NCI-H2196 (cell line): ENCODE measurements at regions not wholly inside any gene's neighbourhood (a gene's known extent, or its start where the extent isn't known, plus 50 kb on each side); places are given as distances from the start of the nearest gene placed in this dataset.
"Not testable (repeated sequence)": the region's sequence is repeated elsewhere in the genome, so short reads cannot be mapped to it uniquely, and the experiment has no call there.

Source experiments
- DNase-seq: peaks from one replicate; lab custom pipeline; 2025; ENCODE audit not compliant: unreplicated experiment; lab: John Stamatoyannopoulos, UW

DNA sequence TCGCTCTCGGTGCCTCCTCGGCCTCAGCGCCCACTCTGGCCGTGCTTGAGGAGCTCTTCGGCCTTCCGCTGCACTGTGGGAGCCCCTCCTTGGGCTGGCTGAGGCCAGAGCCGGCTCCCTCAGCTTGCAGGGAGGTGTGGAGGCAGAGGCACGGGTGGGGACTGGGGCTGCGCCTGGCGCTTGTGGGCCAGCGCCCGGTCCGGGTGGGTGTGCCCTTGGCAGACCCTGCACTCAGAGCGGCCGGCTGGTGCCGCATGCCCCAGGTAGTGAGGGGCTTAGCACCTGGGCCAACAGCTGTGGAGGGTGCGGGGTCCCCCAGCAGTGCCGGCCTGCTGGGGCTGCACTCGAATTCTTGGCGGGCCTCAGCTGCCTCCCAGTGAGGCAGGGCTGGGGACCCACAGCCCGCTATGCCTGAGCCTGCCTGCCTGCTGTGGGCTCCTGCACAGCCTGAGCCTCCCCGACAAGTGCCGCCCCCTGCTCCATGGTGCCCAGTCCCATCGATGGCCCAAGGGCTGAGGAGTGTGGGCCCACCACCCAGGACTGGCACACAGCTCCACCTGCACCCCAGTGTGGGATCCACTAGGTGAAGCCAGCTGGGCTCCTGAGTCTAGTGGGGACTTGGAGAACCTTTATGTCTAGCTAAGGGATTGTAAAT lies 2085.2 kb upstream of the ACO1 start:
- DNase-seq, result no peak

DNA sequence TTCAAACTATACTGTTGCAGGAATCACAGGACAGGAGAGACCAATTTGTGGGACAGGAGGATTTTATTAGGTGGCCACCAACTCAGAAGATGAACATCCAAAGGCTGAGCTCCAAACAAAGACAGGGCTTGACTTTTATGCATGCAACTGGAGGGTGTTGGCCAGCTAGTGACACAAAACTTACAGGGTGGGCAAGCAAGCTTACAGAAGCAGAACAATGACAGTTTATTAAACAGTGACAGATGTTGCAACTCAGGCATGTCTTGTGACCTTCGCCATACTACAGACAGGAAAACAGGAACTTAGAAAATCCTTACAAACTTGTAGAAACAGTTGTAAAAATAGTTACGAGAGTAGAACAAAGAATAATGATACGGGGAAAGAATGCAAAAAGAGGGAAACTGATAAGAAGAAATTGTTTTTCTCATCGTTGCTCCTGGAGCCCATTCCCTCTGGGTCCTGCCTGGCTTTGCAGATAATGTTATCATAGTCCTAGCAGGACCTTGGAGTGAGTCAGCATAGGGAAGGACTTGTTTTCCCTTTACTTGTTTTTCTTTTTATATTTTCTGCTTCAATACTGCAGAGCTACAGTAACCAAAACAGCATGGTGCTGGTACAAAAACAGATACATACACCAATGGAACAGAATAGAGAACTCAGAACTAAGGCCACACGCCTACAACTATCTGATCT lies 2083.0 kb upstream of the ACO1 start:
- DNase-seq, result no peak

DNA sequence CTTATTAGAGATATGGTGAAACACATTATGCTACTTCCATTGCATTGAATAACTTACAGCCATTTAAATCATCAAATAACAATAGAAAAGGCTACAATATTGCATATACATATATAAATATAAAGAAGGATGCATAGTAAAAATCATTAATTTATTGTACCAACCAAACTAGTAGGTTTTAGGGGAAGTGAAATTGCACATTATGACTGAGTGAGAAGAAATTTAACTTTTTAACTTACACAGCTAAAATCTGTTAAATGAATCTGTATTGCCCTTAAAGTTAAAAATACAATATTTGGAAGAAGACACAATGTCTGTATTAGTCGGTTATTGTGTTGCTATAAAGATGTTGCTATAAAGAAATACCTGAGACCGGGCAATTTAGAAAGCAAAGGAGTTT lies 2073.7 kb upstream of the ACO1 start:
- DNase-seq, result no peak

DNA sequence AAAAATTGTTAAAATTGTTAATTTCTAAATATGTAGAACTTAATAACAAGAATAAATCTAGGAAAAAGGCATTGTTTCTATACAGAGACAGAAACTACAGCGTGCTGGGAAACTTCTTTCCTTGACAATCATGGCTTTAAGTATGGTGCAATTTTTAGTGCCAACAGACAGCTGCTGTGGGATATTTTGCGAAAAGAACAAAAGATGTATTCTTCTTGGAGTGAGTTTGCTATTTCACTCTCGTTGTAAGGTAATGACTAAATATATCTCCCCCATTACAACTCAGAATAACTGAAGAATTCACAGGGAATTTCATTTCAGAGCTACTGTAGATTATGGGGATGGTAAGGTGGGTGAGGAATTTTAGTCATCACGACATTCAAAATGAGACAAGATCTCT lies 2055.0 kb upstream of the ACO1 start:
- DNase-seq, result no peak

DNA sequence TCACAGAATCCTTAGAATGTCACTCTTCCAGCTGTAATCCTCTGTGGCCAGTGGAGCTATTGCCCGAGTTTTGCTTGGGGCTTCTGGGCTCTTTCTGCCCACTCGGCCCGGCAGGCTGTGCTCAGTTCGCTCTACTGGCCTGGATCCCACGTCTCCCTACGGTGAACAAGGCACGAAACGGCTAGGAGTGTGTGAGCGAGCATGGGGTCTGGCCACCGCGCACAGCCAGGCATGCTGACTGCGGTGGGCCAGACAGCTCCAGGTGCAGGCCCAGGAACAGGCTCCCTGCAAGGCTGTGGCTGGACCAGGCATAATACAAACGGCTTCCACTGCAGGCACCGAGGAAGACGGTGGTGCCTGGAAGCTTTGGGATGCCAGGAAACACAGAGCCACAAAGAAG lies 2035.5 kb upstream of the ACO1 start:
- no peak for DNase-seq

DNA sequence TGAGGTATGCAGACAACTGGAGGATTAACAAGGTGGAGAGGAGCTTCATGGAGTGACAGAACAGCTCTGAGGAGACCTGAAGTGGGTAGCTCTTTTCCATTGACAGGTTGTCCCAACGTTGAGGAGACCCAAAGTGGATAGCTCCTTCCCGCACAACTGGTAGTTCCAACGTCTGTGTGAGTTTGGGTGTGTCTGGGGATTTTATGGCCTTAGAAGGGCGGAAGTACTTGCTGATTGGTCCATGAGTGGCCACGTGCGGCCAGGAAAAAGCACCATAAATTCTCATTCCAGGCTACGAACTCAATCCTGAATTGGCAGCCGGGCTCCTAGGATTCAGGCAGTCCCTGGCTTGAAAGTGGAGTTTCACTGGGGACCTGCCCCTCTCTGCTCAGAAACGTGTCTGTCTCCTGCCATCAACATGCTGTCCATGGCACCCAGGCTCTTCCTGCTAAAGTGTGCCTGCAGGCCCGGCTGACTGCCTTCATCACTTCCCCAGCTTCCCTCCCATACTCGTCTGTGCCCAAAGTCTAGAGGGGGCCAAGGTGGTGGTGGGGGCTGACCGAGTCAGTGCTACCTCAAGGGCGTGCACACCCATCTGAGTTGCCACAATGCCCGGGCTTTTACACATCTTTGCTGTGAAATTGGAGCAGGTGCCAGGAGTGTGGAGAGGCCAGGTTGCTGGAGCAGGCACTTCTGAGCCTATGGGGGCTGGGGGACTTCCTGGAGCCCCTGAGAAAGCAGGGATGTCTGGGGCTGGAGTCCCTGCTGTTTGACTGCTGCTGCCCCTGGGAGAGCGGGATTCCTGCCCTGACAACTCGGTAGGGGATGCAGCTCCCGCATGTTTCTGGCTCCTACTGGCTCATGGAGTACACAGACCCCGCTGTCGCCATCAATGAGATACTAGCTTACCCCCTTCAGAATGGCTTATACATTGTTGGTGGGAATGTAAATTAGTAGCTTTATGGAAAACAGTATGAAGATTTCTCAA lies 2034.6 kb upstream of the ACO1 start:
- no peak for DNase-seq

DNA sequence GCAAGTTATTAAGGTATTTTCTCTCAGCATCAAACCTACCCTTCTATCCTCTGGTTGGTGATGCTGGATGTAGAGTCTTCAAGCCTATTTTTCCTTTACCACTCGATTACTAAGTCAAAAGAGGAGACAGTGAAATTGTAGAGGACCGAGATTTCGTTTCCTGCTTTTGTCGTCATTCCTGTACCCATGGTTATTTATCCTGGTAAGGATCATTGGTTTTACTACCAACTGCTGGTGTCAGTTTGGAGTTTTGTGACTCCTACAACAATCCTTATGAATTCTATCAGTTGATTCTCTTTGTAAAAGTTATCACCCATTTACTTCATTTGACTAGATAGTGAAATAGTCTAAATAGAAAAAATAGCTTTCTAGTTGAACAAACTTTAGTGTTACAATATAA lies 2028.2 kb upstream of the ACO1 start:
- DNase-seq, result no peak

DNA sequence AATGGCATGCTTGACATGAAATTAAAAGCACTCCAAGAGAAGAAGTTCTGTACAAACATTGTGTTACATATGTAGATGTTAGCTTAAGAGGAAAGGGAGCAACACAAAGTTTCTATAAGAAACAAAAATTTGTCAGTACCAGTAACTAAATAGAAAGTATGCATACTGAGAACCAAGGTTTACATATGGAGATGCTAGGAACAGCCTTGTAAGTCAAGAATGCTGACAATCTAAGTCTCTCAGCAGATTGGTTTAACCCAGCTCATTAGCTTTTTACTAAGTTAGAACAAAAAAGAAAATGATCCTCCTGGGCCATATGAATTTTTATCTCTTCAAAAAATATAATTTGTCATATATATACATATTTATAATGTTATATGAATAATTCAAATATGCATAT lies 2022.1 kb upstream of the ACO1 start:
- DNase-seq, result no peak

DNA sequence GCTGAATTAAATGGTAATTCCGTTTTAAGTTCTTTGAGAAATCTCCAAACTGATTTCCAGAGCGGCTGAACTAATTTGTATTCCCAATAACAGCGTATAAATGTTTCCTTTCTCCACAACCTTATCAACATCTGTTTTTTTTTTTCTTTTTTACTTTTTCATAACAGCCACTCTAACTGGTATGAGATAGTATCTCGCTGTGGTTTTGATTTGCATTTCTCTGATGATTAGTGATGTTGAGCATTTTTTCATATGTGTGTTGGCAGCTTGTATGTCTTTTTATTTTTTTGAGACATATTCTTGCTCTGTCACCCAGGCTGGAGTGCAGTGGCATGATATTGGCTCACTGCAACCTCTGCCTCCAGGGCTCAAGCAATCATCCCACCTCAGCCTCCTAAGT lies 2018.3 kb upstream of the ACO1 start:
- not testable (repeated sequence) for DNase-seq

DNA sequence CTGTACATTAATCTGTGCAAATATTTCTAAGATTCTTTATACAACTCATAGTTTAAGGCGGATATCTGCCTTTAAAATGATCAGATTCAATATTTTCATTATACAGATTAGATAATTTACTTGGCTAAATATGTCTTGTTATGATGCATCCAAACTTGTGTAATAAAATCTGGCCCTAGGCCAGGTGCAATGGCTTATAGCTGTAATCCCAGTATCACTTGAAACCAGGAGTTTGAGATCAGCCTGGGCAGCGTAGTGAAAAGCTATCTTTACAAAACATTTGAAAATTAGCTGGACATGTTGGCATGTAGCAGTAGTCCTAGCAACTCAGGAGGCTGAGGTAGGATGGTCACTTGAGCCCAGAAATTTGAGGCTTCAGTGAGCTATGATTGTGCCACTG lies 2002.2 kb upstream of the ACO1 start:
- no peak for DNase-seq

DNA sequence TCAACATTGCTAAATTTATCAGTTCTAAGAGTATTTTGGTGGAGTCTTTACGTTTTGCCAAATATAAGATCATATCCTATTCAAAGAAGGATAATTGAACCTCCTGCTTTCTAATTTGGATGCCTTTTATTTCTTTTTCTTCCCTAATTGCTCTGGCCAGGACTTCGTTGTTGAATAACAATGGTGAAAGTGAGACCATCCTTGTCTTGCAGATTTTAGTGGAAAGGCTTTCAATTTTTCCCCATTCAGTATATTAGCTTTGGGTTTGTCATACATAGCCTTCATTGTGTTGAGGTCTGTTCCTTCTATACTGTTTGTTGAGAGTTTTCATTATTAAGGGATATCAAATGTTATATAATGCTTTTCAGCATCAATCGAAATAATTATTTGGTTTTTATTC lies 1974.2 kb upstream of the ACO1 start:
- no peak for DNase-seq

DNA sequence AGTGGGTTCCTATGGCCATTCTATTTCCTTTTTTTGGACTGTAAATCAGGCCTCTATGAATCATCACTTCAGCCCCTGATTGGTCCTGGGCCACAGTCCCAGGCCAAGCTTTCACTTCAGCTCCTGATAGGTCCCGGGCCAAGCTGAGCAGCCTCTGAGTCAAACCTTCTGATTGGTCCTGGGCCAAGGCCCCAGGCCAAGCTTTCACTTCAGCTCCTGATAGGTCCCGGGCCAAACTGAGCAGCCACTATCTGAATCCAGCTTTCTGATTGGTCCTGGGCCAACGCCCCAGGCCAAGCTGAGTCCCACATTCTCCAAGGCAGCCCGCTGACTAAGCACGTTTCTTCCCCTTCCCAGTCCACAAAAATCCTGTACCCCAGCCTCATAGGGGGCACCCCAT lies 1972.9 kb upstream of the ACO1 start:
- no peak for DNase-seq

DNA sequence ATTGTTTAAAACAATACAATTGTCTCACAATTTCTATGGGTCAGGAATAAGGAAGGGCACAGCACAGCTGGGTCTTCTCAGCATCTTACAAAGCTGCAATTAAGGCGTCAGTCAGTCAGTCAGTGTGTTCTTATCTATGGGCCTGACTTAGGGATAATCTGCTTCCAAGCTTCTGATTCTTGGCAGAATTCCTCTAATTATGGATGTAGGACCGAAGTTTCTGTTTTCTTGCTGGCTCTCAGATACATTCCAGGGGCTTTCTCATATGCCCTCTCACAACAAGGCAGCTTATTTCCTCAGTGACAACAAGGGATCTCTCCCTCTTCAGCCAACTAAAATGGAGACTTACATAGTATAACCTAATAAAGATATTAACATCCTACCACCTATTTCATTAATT lies 1925.3 kb upstream of the ACO1 start:
- DNase-seq, result no peak

DNA sequence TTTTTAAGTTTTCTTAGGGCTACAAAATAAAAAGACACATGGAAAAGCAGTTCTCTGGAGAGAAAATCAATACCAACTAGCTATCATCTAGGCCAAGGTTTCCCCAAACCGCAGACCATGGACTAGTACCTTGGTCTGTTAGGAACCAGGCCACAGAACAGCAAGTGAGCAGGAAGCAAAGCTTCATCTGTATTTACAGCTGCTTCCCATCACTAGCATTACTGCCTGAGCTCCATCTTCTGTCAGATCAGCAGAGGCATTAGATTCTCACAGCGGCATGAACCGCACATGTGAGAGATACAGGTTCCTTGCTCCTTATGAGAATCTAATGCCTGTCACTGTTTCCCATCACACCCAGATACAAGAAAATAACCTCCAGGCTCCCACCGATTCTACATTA lies 1907.6 kb upstream of the ACO1 start:
- no peak for DNase-seq

DNA sequence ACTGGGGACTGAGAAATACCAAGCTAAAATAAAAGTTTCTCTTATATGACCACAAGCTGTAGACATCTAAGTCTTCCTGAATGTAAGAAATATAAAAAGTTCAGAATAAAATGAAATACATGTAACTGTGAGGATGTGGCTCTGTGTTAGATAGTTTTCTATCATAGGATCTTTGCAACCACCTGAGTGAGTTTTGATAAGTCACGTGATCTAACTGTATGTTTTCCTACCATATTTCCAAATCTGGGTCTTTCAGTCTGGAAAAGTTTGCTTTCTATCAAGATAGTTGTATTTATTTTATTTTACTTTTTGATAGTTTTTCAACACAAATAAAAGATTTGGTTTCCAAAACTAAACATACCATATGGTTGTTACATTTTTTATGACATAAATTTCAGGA lies 1905.8 kb upstream of the ACO1 start:
- DNase-seq, result no peak

DNA sequence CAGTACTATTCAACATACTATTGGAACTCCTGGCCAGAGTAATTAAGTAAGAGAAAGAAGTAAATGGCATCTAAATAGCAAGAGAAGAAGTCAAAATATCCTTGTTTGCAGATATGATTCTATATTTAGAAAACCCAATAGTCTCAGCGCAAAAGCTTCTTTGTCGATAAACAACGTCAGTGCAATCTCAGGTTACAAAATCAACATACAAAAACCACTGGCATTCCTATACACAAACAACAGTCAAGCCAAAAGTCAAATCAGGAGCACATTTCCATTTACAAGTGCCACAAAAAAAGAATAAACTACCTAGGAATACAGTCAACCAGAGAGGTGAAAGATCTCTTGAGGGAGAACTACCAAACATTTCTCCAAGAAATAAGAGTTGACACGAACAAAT lies 1901.9 kb upstream of the ACO1 start:
- DNase-seq, result no peak

DNA sequence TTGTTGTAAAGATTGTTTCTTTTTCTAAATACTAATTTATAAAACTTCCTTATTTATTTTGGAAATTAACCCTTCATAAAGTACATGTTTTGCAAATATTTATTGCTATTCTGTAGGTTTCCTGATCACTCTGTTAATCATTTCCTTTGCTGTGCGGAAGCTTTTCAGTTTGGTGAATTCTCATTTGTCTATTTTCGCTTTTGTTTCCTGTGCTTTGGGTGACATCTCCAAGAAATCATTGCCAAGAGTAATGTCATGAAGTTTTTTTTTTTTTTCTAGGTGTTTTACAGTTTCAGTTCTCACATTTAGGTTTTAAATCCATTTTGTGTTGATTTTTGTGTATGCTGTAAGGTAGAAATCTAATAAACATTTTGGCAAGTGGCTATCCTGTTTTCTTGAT lies 1899.8 kb upstream of the ACO1 start:
- no peak for DNase-seq

DNA sequence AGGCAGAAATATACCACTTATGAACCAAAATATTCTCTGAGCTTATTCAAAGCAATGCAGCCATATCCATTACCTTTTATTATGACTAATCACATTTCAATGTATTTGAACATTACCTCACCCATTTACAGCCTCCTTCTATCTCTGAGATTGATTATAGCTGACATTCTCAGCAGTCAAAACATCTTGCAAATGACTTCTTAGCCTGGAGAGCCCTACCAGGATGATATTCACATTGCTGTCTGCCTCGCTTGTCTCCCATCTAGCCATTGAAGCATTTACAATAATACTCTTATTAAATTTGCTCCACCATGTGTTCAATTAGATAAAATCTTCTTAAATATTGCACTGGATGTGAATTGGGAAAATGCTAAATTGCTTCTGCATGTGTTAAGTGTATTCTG lies 1879.9 kb upstream of the ACO1 start:
- DNase-seq, result no peak

DNA sequence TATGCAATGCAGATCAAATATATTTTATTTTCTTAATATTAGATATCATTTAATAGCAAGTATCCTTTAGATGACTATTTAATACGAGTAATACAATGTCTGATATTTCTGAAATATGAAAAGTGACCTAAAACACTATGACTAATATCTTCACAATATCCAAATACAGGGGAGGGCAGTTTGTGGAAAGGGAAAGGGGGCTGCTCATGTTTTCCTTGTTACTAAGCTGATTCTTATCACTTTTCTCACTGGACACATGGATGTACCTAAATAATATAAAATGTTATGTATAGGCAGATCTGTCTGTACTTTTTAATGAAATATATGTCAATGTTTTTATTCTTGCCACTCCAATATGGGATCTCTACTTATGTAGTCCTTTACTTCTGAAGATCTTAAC lies 1879.1 kb upstream of the ACO1 start:
- DNase-seq, result no peak

DNA sequence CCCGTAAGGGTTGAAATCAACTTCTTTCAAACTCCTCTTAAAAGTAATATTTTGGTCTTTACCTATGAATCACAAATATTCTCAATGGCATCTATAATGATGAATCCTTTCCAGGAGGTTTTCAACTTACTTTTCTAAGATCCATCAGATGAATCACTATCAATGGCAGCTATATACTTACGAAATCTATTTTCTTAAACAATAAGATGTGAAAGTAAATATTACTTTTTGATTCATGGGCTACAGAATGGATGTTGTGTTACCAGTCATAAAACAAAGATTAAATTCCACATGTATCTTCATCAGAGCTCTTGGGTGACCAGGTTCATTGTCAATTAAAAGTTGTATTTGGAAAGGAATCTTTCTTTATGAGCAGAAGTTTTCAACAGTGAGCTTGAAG lies 1877.7 kb upstream of the ACO1 start:
- no peak for DNase-seq

DNA sequence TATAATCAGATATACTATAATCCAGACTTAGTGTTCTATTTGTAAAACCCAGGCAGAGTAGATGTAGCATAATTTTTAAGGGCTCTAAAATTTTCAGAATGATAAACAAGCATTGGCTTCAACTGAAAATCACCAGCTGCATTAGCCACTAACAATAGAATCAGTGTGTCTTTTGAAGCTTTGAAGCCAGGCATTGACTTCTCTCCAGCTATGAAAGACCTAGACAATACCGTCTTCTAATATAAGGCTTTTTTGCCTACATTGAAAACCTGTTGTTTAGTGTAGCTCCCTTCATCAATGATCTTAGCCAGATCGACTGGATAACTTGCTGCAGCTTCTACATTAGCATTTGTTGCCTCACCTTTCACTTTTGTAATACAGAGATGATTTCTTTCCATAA lies 1877.3 kb upstream of the ACO1 start:
- DNase-seq, result no peak

DNA sequence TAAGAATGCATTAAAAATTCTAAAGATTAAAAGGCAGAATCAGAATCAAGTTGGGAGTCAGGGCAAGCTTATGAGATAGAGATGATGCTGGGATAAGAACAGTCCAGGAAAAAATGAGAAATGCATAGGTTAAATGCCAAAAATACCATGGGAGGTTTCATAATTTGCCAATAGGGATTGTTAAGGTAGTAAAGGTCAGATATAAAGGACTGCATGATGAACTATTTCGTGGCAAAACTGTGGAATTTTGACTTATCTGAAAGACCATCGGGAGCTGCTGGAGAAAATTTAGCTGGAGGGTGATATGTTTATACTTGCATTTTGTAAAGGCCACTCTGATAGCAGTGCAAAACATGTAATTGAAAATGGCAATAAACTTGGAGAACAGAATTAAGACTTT lies 1872.8 kb upstream of the ACO1 start:
- DNase-seq, result no peak
